SU-DHL-6 (cell line): ENCODE measurements at regions not wholly inside any gene's neighbourhood (a gene's known extent, or its start where the extent isn't known, plus 50 kb on each side); places are given as distances from the start of the nearest gene placed in this dataset.

Experiments used
- CTCF ChIP-seq: fragments of 200-600 bp; sonication (generic); IDR thresholded peaks from one replicate; pipeline ENCODE4 v1.5.1; 2017; ENCODE audit warnings: antibody characterized with exemption, mild to moderate bottlenecking, low read length, moderate library complexity; ENCODE audit not compliant: insufficient read depth, poor library complexity, severe bottlenecking
- EZH2phosphoT487 ChIP-seq: fragments of 200-600 bp; sonication (generic), shearing (Covaris generic); conservative IDR thresholded peaks from 2 replicates; pipeline ENCODE4 v1.6.1; 2018; ENCODE audit warnings: mild to moderate bottlenecking, antibody characterized with exemption, low read length, moderate library complexity, mixed read lengths

DNA sequence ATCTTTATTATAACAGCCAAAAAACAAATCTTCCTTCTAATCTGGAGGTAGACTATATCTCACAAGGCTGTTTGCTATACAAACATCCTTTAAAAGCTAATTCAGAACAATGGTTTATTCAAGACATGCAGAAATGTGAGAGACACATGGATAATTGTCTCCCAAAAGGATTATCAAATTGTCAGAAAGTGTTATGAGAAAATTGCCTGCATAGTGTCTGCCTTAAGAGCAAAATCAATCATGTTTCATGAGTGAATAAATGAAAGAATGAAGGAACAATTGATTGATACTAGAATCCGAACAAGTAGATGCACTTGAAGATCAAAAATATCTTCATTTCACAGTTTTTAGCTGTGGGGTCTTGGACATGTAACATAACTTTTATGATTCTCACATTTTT is 621.7 kb upstream of the BOD1L1 start:
- TF ChIP-seq CTCF (no peak), EZH2phosphoT487 (no peak)
